ENCODE measurements at regions not wholly inside any gene's neighbourhood (a gene's known extent, or its start where the extent isn't known, plus 50 kb on each side); places are given as distances from the start of the nearest gene placed in this dataset.

GRCh38 chr6:146865756-146866379, 267.1 kb downstream of the ADGB start:
- peak; percentile 27 for DNase-seq

DNA sequence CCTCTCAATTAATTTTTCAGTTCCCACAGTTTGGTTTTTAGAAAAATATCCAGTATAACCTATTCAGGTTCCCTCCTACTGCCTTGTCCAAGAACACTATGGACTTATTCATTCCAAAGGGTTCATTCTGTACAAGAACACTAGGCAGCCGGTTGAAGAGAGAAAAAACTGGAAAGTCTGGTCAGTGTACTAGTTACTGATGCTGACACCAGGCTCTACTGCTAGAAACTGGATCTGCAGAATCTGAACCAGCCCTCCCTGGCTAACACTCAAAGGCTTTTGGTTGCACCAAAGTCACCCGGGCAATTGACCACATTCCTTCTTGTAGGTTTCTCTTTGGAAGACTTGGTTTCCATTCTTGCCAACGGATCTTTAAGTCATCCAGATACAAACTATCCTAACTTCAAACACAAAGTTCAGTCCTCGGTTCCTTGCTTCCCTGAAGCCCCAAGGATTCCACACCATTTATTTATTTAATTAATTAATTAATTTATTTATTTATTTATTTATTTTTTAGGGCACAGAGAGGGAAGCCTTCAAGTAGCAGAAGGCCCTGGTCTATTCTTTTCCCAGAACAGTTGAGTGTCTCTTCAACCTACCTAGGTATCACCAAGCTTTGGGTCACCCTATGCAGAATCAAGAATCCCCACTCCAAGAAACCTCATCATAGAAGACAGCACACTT, 268.1 kb downstream of the ADGB start:
- no peak for DNase-seq

DNA sequence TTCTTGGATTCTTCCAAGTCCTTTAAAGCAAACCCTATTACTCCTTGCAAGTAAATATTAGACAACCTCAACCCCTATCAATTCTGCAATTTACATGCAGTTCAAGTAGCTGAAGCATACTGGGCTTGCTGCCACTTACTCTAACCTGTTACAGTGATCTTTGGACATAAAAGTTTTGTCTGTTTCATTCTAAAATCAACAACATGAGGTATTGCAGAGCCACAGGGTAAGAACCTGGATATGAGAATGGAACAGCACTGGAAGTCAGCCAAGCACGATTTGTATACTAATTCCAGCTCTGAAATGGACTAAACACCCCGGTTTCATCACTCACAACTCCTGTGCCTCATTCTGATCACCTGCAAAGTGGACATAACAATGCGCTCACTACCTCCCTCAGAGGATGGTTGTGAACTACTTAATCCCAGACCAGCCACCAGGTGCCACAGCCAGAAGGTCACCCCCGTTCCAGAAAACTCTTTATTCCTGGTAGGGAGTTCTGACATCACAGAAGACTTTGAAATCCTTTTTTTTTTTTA, 270.0 kb downstream of the ADGB start:
- DNase-seq: peak; percentile 14

- no peak for DNase-seq
Observed at GRCh38 chr6:146870760-146871159, 272.0 kb downstream of the ADGB start.

DNA sequence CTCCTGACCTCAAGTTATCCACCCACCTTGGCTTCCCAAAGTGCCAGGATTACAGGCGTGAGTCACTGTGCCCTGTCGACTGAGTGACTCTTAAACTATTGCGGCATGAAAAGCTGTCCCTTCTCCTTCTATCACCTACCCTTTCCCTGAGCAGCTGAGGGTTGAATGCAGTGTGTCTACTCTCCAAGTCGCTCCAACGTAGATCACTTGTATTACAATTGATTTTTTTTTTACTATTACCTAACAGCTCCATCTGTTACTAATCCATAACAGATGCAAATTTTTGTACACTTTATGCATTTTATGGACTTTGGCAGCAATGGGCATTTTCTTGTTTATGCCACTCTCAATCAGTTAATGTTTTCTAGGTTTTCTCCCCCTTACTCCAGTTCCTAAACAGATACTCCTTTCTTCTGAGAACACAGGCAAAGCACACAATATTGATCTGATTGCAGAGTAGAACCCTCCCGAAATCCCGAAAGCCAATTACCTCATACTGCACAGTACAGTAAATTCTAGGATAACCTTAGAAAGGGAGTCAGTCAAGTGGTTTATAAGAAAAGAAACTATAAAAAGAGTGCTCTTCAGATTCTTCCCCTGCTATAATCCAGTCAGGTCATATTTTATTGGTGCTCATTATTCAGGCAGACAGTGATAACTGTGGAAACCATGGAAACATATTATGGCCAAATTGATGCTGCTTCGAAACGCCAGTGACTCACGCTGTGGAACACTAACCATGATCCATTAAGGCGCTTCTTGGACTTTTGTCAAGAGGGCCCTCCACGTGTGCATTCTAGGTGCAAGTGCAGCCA, 273.0 kb downstream of the ADGB start:
- DNase-seq: peak; percentile 36

DNA sequence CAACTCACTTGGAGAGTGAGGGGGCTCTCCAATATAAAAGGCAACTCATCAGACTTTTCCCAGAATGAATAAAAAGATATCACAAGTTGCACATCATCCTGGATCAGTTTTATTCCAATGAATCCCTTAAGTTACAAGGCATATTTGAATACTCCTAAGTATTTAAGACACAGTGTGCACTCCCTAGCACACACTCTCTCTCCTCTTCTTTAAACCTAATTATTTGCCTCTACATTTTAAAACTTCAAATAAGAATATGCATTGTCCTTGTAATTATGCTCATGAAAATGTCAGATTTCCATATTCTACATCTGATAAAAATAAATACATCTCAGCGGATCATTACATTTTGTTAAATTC, 273.6 kb downstream of the ADGB start:
- DNase-seq: no peak

GRCh38 chr6:146874278-146875018, 275.7 kb downstream of the ADGB start:
- no peak for DNase-seq

DNA sequence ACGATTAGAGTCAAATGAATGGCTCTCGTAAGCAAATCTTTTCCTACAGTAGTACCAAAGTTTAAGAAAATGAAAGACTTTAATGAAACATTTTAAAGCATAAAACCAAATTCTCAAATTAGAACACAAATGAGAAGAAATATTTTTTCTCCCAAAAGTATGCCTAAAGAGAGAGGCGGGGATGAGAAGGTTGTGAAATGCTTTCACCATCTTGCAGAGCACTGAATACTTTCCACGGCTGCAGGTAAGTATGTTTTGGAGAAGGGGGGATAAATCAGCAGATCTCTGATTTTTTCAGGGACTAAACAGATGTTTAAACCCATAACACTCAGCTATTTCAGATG, 277.1 kb downstream of the ADGB start:
- DNase-seq: no peak

GRCh38 chr6:146876271-146877151, 277.7 kb downstream of the ADGB start:
- no peak for DNase-seq

- no peak for DNase-seq
Observed at GRCh38 chr6:146878168-146878951, 279.6 kb downstream of the ADGB start.

DNA sequence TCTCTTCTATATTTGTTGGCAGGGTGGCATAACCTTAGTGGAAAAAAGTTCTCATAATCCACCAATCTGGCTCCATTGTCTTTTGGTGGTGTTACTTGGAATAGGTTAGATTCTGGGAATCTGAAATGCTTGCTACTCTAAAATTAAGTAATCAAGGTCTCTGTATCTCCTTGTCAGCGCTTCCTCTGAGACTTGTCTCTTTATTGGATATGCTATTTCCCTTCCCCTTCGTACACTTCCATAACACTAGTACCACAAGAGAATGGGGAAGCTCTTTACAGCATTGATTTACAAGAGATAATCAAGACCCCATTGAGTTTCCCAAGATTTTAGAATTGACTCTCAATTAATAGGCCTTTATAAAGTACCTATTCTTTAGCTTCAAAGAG, 280.2 kb downstream of the ADGB start:
- no peak for DNase-seq

GRCh38 chr6:146879406-146880117, 280.8 kb downstream of the ADGB start:
- DNase-seq: no peak

DNA sequence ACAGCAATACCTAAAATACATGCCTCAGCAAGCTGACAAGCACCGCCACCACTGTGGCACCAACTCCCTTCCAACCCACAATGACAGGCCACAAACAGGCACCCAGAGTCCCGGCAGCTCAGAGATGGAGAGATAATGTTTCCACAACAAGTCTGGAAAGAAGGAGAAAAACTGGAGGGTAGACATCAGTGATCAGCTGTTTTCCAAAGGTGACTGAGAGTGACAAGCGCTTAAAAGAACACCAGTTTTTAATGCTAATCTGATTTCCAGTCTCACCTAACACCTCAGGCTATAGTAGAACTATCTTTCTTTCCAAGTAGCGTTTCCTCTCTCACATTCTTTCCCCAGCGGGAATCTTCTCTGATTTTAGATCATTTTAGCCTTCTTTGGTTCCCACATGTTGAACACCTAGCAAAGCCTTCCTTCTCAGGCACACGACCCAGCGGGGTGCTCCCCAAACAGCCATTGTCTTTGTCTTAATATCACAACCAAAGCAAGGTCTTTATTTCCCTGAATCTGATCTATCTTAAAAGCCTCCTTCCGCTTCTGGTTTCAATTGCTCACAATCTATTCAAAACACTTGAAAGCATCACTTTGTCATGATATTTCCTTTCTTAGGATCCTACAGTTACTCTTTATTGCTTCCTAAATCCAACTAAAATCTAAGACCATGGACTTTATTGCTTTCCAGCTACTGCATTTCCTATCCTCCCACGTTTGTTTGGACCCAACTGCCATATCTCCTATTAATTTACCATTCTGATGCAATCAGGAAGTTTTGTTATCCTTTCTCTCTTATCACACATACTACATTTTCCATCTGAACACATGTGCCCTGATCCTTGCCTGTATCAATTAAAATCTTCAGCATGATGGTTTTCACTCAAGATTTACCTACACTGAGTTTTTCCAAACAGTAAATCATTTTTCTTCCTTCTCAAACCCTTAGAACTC, 282.7 kb downstream of the ADGB start:
- no peak for DNase-seq

- no peak for DNase-seq
Observed at GRCh38 chr6:146883640-146884531, 285.1 kb downstream of the ADGB start.

DNA sequence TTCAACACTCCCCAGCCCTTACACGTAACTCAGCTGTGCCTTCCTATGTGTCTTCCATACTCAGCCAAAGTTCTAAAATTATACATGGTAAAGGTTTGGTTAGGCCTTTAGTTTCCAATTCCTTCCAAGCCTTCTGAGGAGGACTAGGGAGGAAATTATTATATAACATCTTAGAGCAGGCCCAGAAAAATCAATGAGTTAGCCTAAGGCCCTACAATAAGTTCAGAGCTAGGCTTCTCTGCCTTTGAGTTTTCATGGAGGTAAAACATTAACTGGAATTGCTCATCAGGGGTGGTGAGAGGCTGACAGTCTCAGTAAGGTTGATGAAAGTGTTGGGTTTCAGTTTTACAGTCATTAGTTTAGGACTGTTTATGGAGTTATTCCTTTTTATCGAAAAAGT, 286.0 kb downstream of the ADGB start:
- no peak for DNase-seq

GRCh38 chr6:146885708-146886457, 287.1 kb downstream of the ADGB start:
- DNase-seq: no peak

DNA sequence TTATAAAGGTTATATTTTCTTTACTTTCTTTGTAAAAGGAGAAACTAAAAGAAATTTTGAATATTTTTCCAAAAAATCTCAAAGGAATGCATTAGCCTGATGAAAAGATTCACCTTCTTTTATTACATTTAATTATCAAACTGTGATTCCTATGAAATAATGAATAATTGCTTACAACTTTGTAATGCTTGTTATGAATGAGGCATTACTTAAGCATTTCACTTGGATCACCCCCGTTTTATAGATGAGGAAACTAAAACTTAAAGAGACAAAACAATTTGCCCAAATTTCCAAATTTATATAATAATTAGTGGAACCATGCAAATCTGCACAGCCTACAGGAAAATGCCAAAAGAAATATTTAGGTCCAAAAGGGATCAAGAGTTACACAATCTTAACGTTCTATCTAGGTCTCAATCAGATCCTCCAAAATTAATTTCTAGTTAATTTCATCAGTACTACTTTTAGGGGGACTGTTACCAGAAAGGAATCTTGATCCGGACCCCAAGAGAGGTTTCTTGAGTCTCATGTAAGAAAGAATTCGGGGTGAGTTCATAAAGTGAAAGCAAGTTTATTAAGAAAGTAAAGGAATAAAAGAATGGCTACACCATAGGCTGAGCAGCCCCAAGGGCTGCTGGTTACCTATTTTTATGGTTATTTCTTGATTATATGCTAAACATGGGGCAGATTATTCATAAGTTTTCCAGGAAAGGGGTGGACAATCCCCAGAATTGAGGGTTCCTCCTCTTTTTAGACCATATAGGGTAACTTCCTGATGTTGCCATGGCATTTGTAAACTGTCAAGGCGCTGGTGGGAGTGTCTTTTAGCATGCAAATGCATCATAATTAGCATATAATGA, 288.0 kb downstream of the ADGB start:
- no peak for DNase-seq
